HG03196 (cell line): ENCODE measurements at regions not wholly inside any gene's neighbourhood (a gene's known extent, or its start where the extent isn't known, plus 50 kb on each side); places are given as distances from the start of the nearest gene placed in this dataset.
"Not testable (repeated sequence)": the region's sequence is repeated elsewhere in the genome, so short reads cannot be mapped to it uniquely, and the experiment has no call there.

ENCODE experiments used
- ATAC-seq: cut with Tn5 transposase; IDR thresholded peaks from one replicate; pipeline ENCODE4 v1.9.1; 2021; ENCODE audit not compliant: unreplicated experiment

- ATAC-seq = no peak
Observed at GRCh38 chr6:8879334-8879733, 444.0 kb upstream of the SLC35B3 start.

GRCh38 chr6:8875986-8876385 lies 440.6 kb upstream of the SLC35B3 start:
- no peak for ATAC-seq

GRCh38 chr6:8872589-8872988 lies 437.2 kb upstream of the SLC35B3 start:
- no peak for ATAC-seq

- no peak for ATAC-seq
Observed at GRCh38 chr6:8865451-8865850, 430.1 kb upstream of the SLC35B3 start.

- ATAC-seq = no peak
Observed at GRCh38 chr6:8860671-8861070, 425.3 kb upstream of the SLC35B3 start.

GRCh38 chr6:8859501-8859900 lies 424.2 kb upstream of the SLC35B3 start:
- no peak for ATAC-seq

- no peak for ATAC-seq
Observed at GRCh38 chr6:8858854-8859331, 423.5 kb upstream of the SLC35B3 start.

GRCh38 chr6:8857160-8857559 lies 421.8 kb upstream of the SLC35B3 start:
- no peak for ATAC-seq

GRCh38 chr6:8855411-8855810 lies 420.1 kb upstream of the SLC35B3 start:
- ATAC-seq = no peak

GRCh38 chr6:8852332-8852731 lies 417.0 kb upstream of the SLC35B3 start:
- ATAC-seq = no peak

- ATAC-seq = not testable (repeated sequence)
Observed at GRCh38 chr6:8846680-8847079, 411.3 kb upstream of the SLC35B3 start.

GRCh38 chr6:8845690-8846089 lies 410.3 kb upstream of the SLC35B3 start:
- ATAC-seq = no peak

GRCh38 chr6:8844968-8845367 lies 409.6 kb upstream of the SLC35B3 start:
- no peak for ATAC-seq

- ATAC-seq = no peak
Observed at GRCh38 chr6:8839626-8840025, 404.3 kb upstream of the SLC35B3 start.

- ATAC-seq = no peak
Observed at GRCh38 chr6:8837343-8837742, 402.0 kb upstream of the SLC35B3 start.

GRCh38 chr6:8832695-8833094 lies 397.4 kb upstream of the SLC35B3 start:
- ATAC-seq = not testable (repeated sequence)

- no peak for ATAC-seq
Observed at GRCh38 chr6:8831366-8832152, 396.2 kb upstream of the SLC35B3 start.

GRCh38 chr6:8830794-8831193 lies 395.4 kb upstream of the SLC35B3 start:
- no peak for ATAC-seq

- ATAC-seq = no peak
Observed at GRCh38 chr6:8829796-8830195, 394.5 kb upstream of the SLC35B3 start.

GRCh38 chr6:8829296-8829695 lies 394.0 kb upstream of the SLC35B3 start:
- no peak for ATAC-seq

GRCh38 chr6:8828376-8828775 lies 393.0 kb upstream of the SLC35B3 start:
- no peak for ATAC-seq

- ATAC-seq = no peak
Observed at GRCh38 chr6:8825726-8826125, 390.4 kb upstream of the SLC35B3 start.

- no peak for ATAC-seq
Observed at GRCh38 chr6:8821981-8822381, 386.6 kb upstream of the SLC35B3 start.
